Suprapubic skin (tissue), 4 donors: ENCODE measurements at regions not wholly inside any gene's neighbourhood (a gene's known extent, or its start where the extent isn't known, plus 50 kb on each side); places are given as distances from the start of the nearest gene placed in this dataset.

Experiments
- CTCF ChIP-seq, 2 donors: fragments of 200-600 bp in 1 of 2; fragments of 450-650 bp in 1 of 2; sonication (generic) in 1 of 2; IDR thresholded peaks; one replicate each; pipeline ENCODE4 v1.5.1; 2016 to 2019; ENCODE audit warnings: antibody characterized with exemption in 2 of 2, mild to moderate bottlenecking in 1 of 2, moderate library complexity in 1 of 2
- EP300 ChIP-seq: sonication (generic); formaldehyde crosslinking; IDR thresholded peaks from one replicate; pipeline ENCODE4 v1.6.1; 2017; ENCODE audit warnings: antibody characterized with exemption
- POLR2A ChIP-seq, 2 donors: fragments of 450-650 bp; IDR thresholded peaks; one replicate each; pipeline ENCODE4 v1.6.1; 2017; ENCODE audit warnings: antibody characterized with exemption in 2 of 2, mild to moderate bottlenecking in 2 of 2, moderate library complexity in 2 of 2
- POLR2AphosphoS5 ChIP-seq, 3 donors: sonication (generic); formaldehyde crosslinking; IDR thresholded peaks; one replicate each; pipeline ENCODE4 v1.6.1; 2017; ENCODE audit warnings: antibody characterized with exemption in 3 of 3

- TF ChIP-seq CTCF (IDR thresholded peaks at IDR 0.05) (no peak), POLR2AphosphoS5 (IDR thresholded peaks at IDR 0.05) (no peak), POLR2A (IDR thresholded peaks at IDR 0.05) (no peak), EP300 (no peak)
Measured at GRCh38 chr6:120129228-120129627, 779.7 kb upstream of the MAN1A1 start.
